ENCODE measurements at regions not wholly inside any gene's neighbourhood (a gene's known extent, or its start where the extent isn't known, plus 50 kb on each side); places are given as distances from the start of the nearest gene placed in this dataset.

DNA sequence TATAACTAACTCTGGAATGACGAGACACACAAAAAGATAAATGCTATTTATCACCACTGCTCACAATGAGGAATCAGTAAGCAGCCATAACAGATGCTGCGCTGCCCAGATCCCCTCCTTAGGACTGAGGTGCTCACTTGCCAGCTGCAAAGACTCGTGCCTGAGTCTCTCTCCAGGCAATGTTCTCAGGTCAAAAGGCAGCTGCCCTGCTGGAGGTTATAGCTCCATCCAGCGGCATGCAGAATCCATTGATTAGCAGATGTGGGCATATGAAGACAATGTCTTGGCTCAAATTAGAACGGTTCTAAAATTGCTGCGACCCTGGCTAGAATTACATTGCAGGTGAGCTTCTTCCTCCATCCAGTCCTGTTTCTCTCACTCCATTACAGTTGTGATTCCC, 328.2 kb upstream of the CHRM3 start:
- H2AFZ ChIP-seq = no peak overlapping the region
- H3K27ac ChIP-seq = no peak overlapping the region
- H4K20me1 ChIP-seq (ENCODE audit: insufficient read depth) = no peaks in the 10 kb centered on the region
- H3K9me2 ChIP-seq (ENCODE audit: insufficient read depth) = no peaks in the 10 kb centered on the region
- no peak overlapping the region for H3K4me2 ChIP-seq
- H3K79me2 ChIP-seq (ENCODE audit: low read depth) = no peaks in the 10 kb centered on the region
- no peaks in the 10 kb centered on the region for H3K27me3 ChIP-seq (ENCODE audit: insufficient read depth, low read depth)
- H3K4me1 ChIP-seq (replicated peaks; ENCODE audit: insufficient read depth) = no peaks in the 10 kb centered on the region
- POLR2A ChIA-PET (ENCODE audit: unreplicated experiment) = no interaction called here
- no peaks in the 10 kb centered on the region for H3K9me3 ChIP-seq (ENCODE audit: insufficient read depth, low read depth)
- BruUV-seq (replicated peaks) = no TSS peak
- H3K4me3 ChIP-seq = no peak overlapping the region
- intact Hi-C loops (cut with micrococcal nuclease; ENCODE audit: unreplicated experiment) = no loop called here
- CTCF ChIA-PET = no interaction called here
- no peak for DNase-seq
- H3F3A ChIP-seq (ENCODE audit: insufficient read depth, low read depth) = no peaks in the 10 kb centered on the region
- no peaks in the 10 kb centered on the region for H3K36me3 ChIP-seq (ENCODE audit: low read depth)
- TF ChIP-seq, protein P1, sequence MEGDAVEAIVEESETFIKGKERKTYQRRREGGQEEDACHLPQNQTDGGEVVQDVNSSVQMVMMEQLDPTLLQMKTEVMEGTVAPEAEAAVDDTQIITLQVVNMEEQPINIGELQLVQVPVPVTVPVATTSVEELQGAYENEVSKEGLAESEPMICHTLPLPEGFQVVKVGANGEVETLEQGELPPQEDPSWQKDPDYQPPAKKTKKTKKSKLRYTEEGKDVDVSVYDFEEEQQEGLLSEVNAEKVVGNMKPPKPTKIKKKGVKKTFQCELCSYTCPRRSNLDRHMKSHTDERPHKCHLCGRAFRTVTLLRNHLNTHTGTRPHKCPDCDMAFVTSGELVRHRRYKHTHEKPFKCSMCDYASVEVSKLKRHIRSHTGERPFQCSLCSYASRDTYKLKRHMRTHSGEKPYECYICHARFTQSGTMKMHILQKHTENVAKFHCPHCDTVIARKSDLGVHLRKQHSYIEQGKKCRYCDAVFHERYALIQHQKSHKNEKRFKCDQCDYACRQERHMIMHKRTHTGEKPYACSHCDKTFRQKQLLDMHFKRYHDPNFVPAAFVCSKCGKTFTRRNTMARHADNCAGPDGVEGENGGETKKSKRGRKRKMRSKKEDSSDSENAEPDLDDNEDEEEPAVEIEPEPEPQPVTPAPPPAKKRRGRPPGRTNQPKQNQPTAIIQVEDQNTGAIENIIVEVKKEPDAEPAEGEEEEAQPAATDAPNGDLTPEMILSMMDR (conservative IDR thresholded peaks at IDR 0.05) = no peak
- TF ChIP-seq EZH2 (IDR thresholded peaks at IDR 0.05; ENCODE audit: low read depth) = no peak

DNA sequence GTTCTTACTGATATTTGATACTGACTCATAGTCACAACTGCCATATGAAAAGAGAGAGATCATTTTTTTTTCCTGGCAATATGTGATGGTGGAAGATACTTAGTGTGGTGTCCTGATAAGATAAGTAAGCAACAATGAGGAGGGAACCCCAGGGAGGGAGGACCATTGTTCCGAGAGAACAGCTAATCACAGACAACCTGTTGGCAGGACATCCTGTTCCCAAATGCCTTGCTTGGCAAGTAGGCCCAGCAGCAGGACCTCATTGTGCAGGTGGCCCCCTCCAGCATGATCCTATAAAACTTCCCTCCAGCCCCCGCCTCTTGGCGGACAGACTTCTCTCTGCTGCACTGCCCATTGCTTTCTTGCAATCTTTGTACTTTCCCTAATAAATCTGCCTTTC, 329.4 kb upstream of the CHRM3 start:
- H3K27me3 ChIP-seq (ENCODE audit: insufficient read depth, low read depth) = no peaks in the 10 kb centered on the region
- no peaks in the 10 kb centered on the region for H3K36me3 ChIP-seq (ENCODE audit: low read depth)
- H3K27ac ChIP-seq = no peak overlapping the region
- intact Hi-C loops (cut with micrococcal nuclease; ENCODE audit: unreplicated experiment) = no loop called here
- H3K4me3 ChIP-seq = no peak overlapping the region
- no TSS peak for BruUV-seq (replicated peaks)
- no peaks in the 10 kb centered on the region for H3K4me1 ChIP-seq (replicated peaks; ENCODE audit: insufficient read depth)
- H3K79me2 ChIP-seq (ENCODE audit: low read depth) = no peaks in the 10 kb centered on the region
- no peak overlapping the region for H2AFZ ChIP-seq
- no peak overlapping the region for H3K4me2 ChIP-seq
- ChIA-PET POLR2A (ENCODE audit: unreplicated experiment) (no interaction called here), CTCF (no interaction called here)
- H3K9me2 ChIP-seq (ENCODE audit: insufficient read depth) = no peaks in the 10 kb centered on the region
- no peaks in the 10 kb centered on the region for H3F3A ChIP-seq (ENCODE audit: insufficient read depth, low read depth)
- TF ChIP-seq EZH2 (IDR thresholded peaks at IDR 0.05; ENCODE audit: low read depth) = no peak
- TF ChIP-seq, protein P1 (conservative IDR thresholded peaks at IDR 0.05) = no peak
- no peaks in the 10 kb centered on the region for H4K20me1 ChIP-seq (ENCODE audit: insufficient read depth)
- no peak for DNase-seq
- H3K9me3 ChIP-seq (ENCODE audit: insufficient read depth, low read depth) = no peaks in the 10 kb centered on the region

DNA sequence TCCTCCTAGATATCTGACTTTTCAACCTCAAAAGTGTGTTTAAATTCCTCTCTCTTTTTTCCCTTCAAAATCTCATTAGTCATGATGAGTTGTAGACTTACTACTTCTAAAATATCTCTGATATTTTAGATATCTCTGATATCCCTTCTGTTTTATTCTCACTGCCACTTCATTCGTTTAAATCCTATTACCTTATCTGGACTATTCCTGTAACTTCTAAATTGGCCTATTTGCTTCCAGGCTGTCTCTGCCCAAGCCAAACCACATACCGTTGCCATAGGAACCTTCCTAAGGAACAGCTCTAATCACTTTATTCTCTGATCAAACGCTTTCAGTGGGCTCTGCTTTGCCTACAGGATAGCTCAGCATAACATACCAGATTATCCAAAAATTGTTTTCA, 333.1 kb upstream of the CHRM3 start:
- Histone ChIP-seq H3K9me2 (ENCODE audit: insufficient read depth) (no peaks in the 10 kb centered on the region), H3K27ac (no peak overlapping the region), H3K27me3 (ENCODE audit: insufficient read depth, low read depth) (no peaks in the 10 kb centered on the region), H3K79me2 (ENCODE audit: low read depth) (no peaks in the 10 kb centered on the region), H3K9me3 (ENCODE audit: insufficient read depth, low read depth) (no peaks in the 10 kb centered on the region), H2AFZ (no peak overlapping the region), H3K4me2 (no peak overlapping the region), H3K4me3 (no peak overlapping the region), H3F3A (ENCODE audit: insufficient read depth, low read depth) (no peaks in the 10 kb centered on the region), H3K4me1 (replicated peaks; ENCODE audit: insufficient read depth) (no peaks in the 10 kb centered on the region), H4K20me1 (ENCODE audit: insufficient read depth) (no peaks in the 10 kb centered on the region), H3K36me3 (ENCODE audit: low read depth) (no peaks in the 10 kb centered on the region)
- ChIA-PET CTCF (no interaction called here), POLR2A (ENCODE audit: unreplicated experiment) (no interaction called here)
- BruUV-seq (replicated peaks) = no TSS peak
- DNase-seq = no peak
- TF ChIP-seq EZH2 (IDR thresholded peaks at IDR 0.05; ENCODE audit: low read depth) = no peak
- TF ChIP-seq, protein P1 (conservative IDR thresholded peaks at IDR 0.05) = no peak
- intact Hi-C loops (cut with micrococcal nuclease; ENCODE audit: unreplicated experiment) = no loop called here
